ENCODE measurements at regions not wholly inside any gene's neighbourhood (a gene's known extent, or its start where the extent isn't known, plus 50 kb on each side); places are given as distances from the start of the nearest gene placed in this dataset.

DNA sequence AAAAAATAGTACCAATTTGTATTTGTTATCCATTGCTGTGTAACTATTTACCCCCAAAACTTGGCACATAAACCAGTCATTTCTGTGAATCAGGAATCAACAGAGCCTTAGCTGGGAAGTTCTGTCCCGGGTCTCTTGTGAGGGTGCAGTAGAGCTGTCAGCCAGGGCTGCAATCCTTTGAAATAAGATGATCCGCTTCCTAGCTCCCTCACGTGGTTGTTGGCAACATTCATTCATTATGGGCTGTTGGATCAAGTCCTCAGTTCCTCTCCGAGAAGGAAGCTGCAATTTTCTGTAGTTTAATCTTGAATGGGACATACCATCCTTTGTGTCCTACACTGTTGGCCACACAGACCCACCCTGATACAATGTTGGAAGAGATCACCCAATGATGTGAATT is 277.2 kb downstream of the SUCLA2 start:
- no peak overlapping the region for H3K4me3 ChIP-seq (ENCODE audit: low read depth in 1 of 3, low read length in 3 of 3)
- DNase-seq (ENCODE audit: low spot score) = no peak
- 57% methylated on average over 4 of the region's 4 CpGs for WGBS
- H3K27ac ChIP-seq (ENCODE audit: low read depth in 1 of 2, low read length in 2 of 2) = no peak overlapping the region
- no peaks in the 10 kb centered on the region for H3K4me1 ChIP-seq (ENCODE audit: control insufficient read depth in 4 of 4, insufficient read depth in 4 of 4, low read length in 3 of 4)
- TF ChIP-seq GABPA (IDR thresholded peaks at IDR 0.05 in 1 of 2, conservative IDR thresholded peaks at IDR 0.05 in 1 of 2) (no peak), FOXA2 (IDR thresholded peaks at IDR 0.05) (no peak), JUND (IDR thresholded peaks at IDR 0.05) (no peak), RAD21 (IDR thresholded peaks at IDR 0.05) (no peak), NR2F2 (IDR thresholded peaks at IDR 0.05) (no peak)
- TF ChIP-seq, protein P1, sequence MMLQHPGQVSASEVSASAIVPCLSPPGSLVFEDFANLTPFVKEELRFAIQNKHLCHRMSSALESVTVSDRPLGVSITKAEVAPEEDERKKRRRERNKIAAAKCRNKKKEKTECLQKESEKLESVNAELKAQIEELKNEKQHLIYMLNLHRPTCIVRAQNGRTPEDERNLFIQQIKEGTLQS (IDR thresholded peaks at IDR 0.05) = no peak
- no peak overlapping the region for H3K9ac ChIP-seq (ENCODE audit: low read depth in 1 of 2, low read length in 2 of 2)
- peaks cover 0 to 1% (median 0%) of the 10 kb centered on the region in 4 donors for H3K9me3 ChIP-seq (ENCODE audit: control insufficient read depth in 4 of 4, low read length in 3 of 4)
- no peaks in the 10 kb centered on the region for H3K36me3 ChIP-seq (ENCODE audit: control insufficient read depth in 4 of 4, insufficient read depth in 3 of 4, low read depth in 1 of 4, low read length in 3 of 4)
- H3K27me3 ChIP-seq (ENCODE audit: control insufficient read depth in 4 of 4, insufficient read depth in 4 of 4, low read length in 3 of 4) = no peaks in the 10 kb centered on the region

DNA sequence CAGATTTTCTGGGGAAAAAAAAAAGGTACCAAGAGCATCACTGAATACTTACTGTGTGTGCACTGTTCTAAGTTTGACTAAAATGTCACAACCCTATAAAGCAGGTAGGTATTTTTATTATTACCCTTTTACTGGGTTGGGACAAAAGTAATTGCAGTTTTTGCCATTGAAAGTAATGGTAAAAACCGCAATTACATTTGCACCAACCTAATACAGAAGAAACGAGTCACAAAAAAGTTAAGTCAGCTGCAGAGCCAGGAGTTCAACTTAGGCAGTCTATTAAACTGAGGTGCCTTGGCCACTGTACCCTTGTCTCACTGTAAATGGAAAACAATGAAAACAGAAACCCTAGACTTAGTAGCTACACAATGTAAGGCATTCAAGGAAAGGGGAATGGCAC is 281.9 kb downstream of the SUCLA2 start:
- Histone ChIP-seq H3K9me3 (ENCODE audit: control insufficient read depth in 4 of 4, low read length in 3 of 4) (peaks cover 0 to 1% (median 0%) of the 10 kb centered on the region in 4 donors), H3K27ac (ENCODE audit: low read depth in 1 of 2, low read length in 2 of 2) (no peak overlapping the region), H3K36me3 (ENCODE audit: control insufficient read depth in 4 of 4, insufficient read depth in 3 of 4, low read depth in 1 of 4, low read length in 3 of 4) (no peaks in the 10 kb centered on the region), H3K9ac (ENCODE audit: low read depth in 1 of 2, low read length in 2 of 2) (no peak overlapping the region), H3K4me3 (ENCODE audit: low read depth in 1 of 3, low read length in 3 of 3) (no peak overlapping the region), H3K27me3 (ENCODE audit: control insufficient read depth in 4 of 4, insufficient read depth in 4 of 4, low read length in 3 of 4) (no peaks in the 10 kb centered on the region), H3K4me1 (ENCODE audit: control insufficient read depth in 4 of 4, insufficient read depth in 4 of 4, low read length in 3 of 4) (no peaks in the 10 kb centered on the region)
- TF ChIP-seq FOXA1 (IDR thresholded peaks at IDR 0.05) (no peak), SP1 (IDR thresholded peaks at IDR 0.05) (no peak), YY1 (IDR thresholded peaks at IDR 0.05) (no peak), TAF1 (conservative IDR thresholded peaks at IDR 0.05) (no peak)
- TF ChIP-seq, protein P2, sequence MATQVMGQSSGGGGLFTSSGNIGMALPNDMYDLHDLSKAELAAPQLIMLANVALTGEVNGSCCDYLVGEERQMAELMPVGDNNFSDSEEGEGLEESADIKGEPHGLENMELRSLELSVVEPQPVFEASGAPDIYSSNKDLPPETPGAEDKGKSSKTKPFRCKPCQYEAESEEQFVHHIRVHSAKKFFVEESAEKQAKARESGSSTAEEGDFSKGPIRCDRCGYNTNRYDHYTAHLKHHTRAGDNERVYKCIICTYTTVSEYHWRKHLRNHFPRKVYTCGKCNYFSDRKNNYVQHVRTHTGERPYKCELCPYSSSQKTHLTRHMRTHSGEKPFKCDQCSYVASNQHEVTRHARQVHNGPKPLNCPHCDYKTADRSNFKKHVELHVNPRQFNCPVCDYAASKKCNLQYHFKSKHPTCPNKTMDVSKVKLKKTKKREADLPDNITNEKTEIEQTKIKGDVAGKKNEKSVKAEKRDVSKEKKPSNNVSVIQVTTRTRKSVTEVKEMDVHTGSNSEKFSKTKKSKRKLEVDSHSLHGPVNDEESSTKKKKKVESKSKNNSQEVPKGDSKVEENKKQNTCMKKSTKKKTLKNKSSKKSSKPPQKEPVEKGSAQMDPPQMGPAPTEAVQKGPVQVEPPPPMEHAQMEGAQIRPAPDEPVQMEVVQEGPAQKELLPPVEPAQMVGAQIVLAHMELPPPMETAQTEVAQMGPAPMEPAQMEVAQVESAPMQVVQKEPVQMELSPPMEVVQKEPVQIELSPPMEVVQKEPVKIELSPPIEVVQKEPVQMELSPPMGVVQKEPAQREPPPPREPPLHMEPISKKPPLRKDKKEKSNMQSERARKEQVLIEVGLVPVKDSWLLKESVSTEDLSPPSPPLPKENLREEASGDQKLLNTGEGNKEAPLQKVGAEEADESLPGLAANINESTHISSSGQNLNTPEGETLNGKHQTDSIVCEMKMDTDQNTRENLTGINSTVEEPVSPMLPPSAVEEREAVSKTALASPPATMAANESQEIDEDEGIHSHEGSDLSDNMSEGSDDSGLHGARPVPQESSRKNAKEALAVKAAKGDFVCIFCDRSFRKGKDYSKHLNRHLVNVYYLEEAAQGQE (IDR thresholded peaks at IDR 0.05) = no peak
- no peak for DNase-seq (ENCODE audit: low spot score)
- 80% methylated on average over 2 of the region's 2 CpGs for WGBS

DNA sequence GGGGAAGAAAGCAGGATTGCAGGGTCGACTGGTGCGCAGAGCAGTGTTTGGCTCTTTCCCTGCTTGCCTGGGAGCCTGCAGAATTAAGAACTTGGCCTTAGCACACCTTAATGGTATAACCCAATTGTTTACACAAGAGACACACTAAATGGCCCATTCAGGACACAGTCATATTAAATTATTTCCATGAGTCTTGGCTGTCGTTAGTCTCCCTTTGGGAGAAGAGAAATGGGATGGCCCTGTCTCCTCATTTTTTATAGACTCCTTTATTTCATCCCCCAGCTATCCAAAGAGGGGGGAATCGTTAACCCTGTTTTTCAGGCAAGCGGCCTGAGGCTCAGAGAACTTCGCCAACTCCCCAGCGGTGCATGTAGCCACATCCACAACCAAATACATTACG is 282.5 kb downstream of the SUCLA2 start:
- Histone ChIP-seq H3K27me3 (ENCODE audit: control insufficient read depth in 4 of 4, insufficient read depth in 4 of 4, low read length in 3 of 4) (no peaks in the 10 kb centered on the region), H3K9me3 (ENCODE audit: control insufficient read depth in 4 of 4, low read length in 3 of 4) (no peaks in the 10 kb centered on the region), H3K27ac (ENCODE audit: low read depth in 1 of 2, low read length in 2 of 2) (no peak overlapping the region), H3K9ac (ENCODE audit: low read depth in 1 of 2, low read length in 2 of 2) (no peak overlapping the region), H3K4me3 (ENCODE audit: low read depth in 1 of 3, low read length in 3 of 3) (no peak overlapping the region), H3K36me3 (ENCODE audit: control insufficient read depth in 4 of 4, insufficient read depth in 3 of 4, low read depth in 1 of 4, low read length in 3 of 4) (no peaks in the 10 kb centered on the region), H3K4me1 (ENCODE audit: control insufficient read depth in 4 of 4, insufficient read depth in 4 of 4, low read length in 3 of 4) (no peaks in the 10 kb centered on the region)
- DNase-seq (ENCODE audit: low spot score) = no peak
- 74% methylated on average over 8 of the region's 8 CpGs for WGBS
- TF ChIP-seq EGR1 (IDR thresholded peaks at IDR 0.05; ENCODE audit: low read depth in 2 of 2) = no peak
- no peak for TF ChIP-seq JUND (IDR thresholded peaks at IDR 0.05)
- no peak for TF ChIP-seq GABPA (IDR thresholded peaks at IDR 0.05 in 1 of 2, conservative IDR thresholded peaks at IDR 0.05 in 1 of 2)
- TF ChIP-seq, protein P3, sequence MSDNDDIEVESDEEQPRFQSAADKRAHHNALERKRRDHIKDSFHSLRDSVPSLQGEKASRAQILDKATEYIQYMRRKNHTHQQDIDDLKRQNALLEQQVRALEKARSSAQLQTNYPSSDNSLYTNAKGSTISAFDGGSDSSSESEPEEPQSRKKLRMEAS (IDR thresholded peaks at IDR 0.05) = no peak
- no peak for TF ChIP-seq HNF4A (conservative IDR thresholded peaks at IDR 0.05)
- no peak for TF ChIP-seq HNF4G (IDR thresholded peaks at IDR 0.05)
- TF ChIP-seq RXRA (IDR thresholded peaks at IDR 0.05) = no peak
- TF ChIP-seq, protein P2 (IDR thresholded peaks at IDR 0.05) = no peak
- no peak for TF ChIP-seq NR2F2 (IDR thresholded peaks at IDR 0.05)
- no peak for TF ChIP-seq FOXA1 (IDR thresholded peaks at IDR 0.05)
- TF ChIP-seq, protein P4, sequence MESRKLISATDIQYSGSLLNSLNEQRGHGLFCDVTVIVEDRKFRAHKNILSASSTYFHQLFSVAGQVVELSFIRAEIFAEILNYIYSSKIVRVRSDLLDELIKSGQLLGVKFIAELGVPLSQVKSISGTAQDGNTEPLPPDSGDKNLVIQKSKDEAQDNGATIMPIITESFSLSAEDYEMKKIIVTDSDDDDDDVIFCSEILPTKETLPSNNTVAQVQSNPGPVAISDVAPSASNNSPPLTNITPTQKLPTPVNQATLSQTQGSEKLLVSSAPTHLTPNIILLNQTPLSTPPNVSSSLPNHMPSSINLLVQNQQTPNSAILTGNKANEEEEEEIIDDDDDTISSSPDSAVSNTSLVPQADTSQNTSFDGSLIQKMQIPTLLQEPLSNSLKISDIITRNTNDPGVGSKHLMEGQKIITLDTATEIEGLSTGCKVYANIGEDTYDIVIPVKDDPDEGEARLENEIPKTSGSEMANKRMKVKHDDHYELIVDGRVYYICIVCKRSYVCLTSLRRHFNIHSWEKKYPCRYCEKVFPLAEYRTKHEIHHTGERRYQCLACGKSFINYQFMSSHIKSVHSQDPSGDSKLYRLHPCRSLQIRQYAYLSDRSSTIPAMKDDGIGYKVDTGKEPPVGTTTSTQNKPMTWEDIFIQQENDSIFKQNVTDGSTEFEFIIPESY (IDR thresholded peaks at IDR 0.05) = no peak
- TF ChIP-seq, protein P5, sequence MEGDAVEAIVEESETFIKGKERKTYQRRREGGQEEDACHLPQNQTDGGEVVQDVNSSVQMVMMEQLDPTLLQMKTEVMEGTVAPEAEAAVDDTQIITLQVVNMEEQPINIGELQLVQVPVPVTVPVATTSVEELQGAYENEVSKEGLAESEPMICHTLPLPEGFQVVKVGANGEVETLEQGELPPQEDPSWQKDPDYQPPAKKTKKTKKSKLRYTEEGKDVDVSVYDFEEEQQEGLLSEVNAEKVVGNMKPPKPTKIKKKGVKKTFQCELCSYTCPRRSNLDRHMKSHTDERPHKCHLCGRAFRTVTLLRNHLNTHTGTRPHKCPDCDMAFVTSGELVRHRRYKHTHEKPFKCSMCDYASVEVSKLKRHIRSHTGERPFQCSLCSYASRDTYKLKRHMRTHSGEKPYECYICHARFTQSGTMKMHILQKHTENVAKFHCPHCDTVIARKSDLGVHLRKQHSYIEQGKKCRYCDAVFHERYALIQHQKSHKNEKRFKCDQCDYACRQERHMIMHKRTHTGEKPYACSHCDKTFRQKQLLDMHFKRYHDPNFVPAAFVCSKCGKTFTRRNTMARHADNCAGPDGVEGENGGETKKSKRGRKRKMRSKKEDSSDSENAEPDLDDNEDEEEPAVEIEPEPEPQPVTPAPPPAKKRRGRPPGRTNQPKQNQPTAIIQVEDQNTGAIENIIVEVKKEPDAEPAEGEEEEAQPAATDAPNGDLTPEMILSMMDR (IDR thresholded peaks at IDR 0.05; ENCODE audit: low read depth, low read length, missing input control) = no peak
